H1 (cell line): ENCODE measurements at regions not wholly inside any gene's neighbourhood (a gene's known extent, or its start where the extent isn't known, plus 50 kb on each side); places are given as distances from the start of the nearest gene placed in this dataset.

Experiments used
- CTCF ChIA-PET: fragments of 300-600 bp; sonication (Branson Sonifier 250); formaldehyde crosslinking; loops from one replicate; lab custom pipeline; 2021; ENCODE audit not compliant: partially characterized antibody; lab: Charles Lee
- POLR2A ChIA-PET: fragments of 300-600 bp; sonication (Branson Sonifier 250); formaldehyde crosslinking; loops from one replicate; lab custom pipeline; 2021; ENCODE audit warnings: inconsistent platforms; ENCODE audit not compliant: partially characterized antibody; lab: Charles Lee
- DNase-seq, 2 experiments: peaks; one replicate each; pipeline versions ENCODE4 v3.0.0 to v3.0.0-alpha.2; 2010 to 2022; ENCODE audit warnings: low spot score in 2 of 2, low read depth in 1 of 2, mixed read lengths in 1 of 2
- FAIRE-seq: peaks from 2 replicates; lab custom pipeline; 2011; peaks lifted over from hg19 to GRCh38; lab: Jason Lieb, UNC
- H2AFZ ChIP-seq: 2 replicates; pipeline ENCODE4 v1.8.1; 2012; ENCODE audit warnings: low read length, inconsistent platforms
- H2AK5ac ChIP-seq: 2 replicates; pipeline ENCODE4 v1.6.1; 2013; ENCODE audit warnings: low read depth, low read length
- H2BK120ac ChIP-seq: replicated peaks from 2 replicates; pipeline ENCODE3; 2013; ENCODE audit warnings: low read depth, low read length, inconsistent platforms
- H2BK12ac ChIP-seq: 2 replicates; pipeline ENCODE4 v1.6.1; 2013; ENCODE audit warnings: low read depth, low read length
- H2BK15ac ChIP-seq: 2 replicates; pipeline ENCODE4 v1.6.1; 2013; ENCODE audit warnings: low read length
- H2BK20ac ChIP-seq: 2 replicates; pipeline ENCODE4 v1.6.1; 2013; ENCODE audit warnings: low read length
- H2BK5ac ChIP-seq: 2 replicates; pipeline ENCODE4 v1.6.1; 2013; ENCODE audit warnings: low read depth, low read length
- H3K14ac ChIP-seq: 2 replicates; pipeline ENCODE4 v1.6.1; 2013; ENCODE audit warnings: inconsistent platforms; ENCODE audit not compliant: insufficient read length
- H3K18ac ChIP-seq: 2 replicates; pipeline ENCODE4 v1.6.1; 2013; ENCODE audit warnings: low read length; ENCODE audit errors: extremely low read depth
- H3K23ac ChIP-seq: 2 replicates; pipeline ENCODE4 v1.6.1; 2013; ENCODE audit warnings: inconsistent platforms; ENCODE audit not compliant: insufficient read length
- H3K23me2 ChIP-seq: 2 replicates; pipeline ENCODE4 v1.6.1; 2013; ENCODE audit warnings: low read depth, low read length
- H3K27ac ChIP-seq: 2 replicates; pipeline ENCODE4 v1.6.1; 2011; ENCODE audit warnings: low read depth, low read length, inconsistent platforms
- H3K27me3 ChIP-seq, 4 experiments: replicated peaks in 1 of 4; 1 replicate in 1 of 4; 2 replicates in 3 of 4; pipeline versions ENCODE4 v1.6.1 to v1.8.1; 2011 to 2013; ENCODE audit warnings: low read length in 3 of 4, mild to moderate bottlenecking in 3 of 4, inconsistent platforms in 2 of 4, mixed read lengths in 2 of 4, moderate library complexity in 1 of 4; ENCODE audit not compliant: control insufficient read depth in 3 of 4, insufficient read depth in 3 of 4; ENCODE audit errors: extremely low read depth in 1 of 4
- H3K36me3 ChIP-seq, 4 experiments: 2 replicates each; pipeline versions ENCODE4 v1.6.1 to v1.8.1; 2011 to 2013; ENCODE audit warnings: mild to moderate bottlenecking in 4 of 4, low read length in 3 of 4, moderate library complexity in 2 of 4, control low read depth in 1 of 4, inconsistent platforms in 1 of 4; ENCODE audit not compliant: insufficient read depth in 4 of 4, control insufficient read depth in 2 of 4
- H3K4ac ChIP-seq: replicated peaks from 2 replicates; pipeline ENCODE3; 2013; ENCODE audit warnings: low read length, low read depth, mixed read lengths, inconsistent platforms; ENCODE audit not compliant: insufficient read length
- H3K4me1 ChIP-seq, 4 experiments: replicated peaks in 1 of 4; 1 replicate in 1 of 4; 2 replicates in 3 of 4; pipeline versions ENCODE4 v1.6.1 to v1.8.1; 2011 to 2013; ENCODE audit warnings: low read length in 3 of 4, inconsistent platforms in 2 of 4, mixed read lengths in 1 of 4; ENCODE audit not compliant: insufficient read depth in 4 of 4, control insufficient read depth in 3 of 4
- H3K4me2 ChIP-seq, 2 experiments: 2 replicates each; pipeline versions ENCODE4 v1.6.1 to v1.8.1; 2011 to 2013; ENCODE audit warnings: low read depth in 2 of 2, low read length in 2 of 2, control low read depth in 1 of 2, inconsistent platforms in 1 of 2, mild to moderate bottlenecking in 1 of 2; ENCODE audit not compliant: insufficient read depth in 1 of 2
- H3K4me3 ChIP-seq, 4 experiments: fragments of 200-600, 300-600 bp in 1 of 4; sonication (generic), shearing (Covaris generic), sonication (Bioruptor Twin) in 1 of 4; 2 replicates each; pipeline versions ENCODE4 v1.5.1 to v1.8.1; 2011 to 2016; ENCODE audit warnings: low read length in 4 of 4, low read depth in 3 of 4, control low read depth in 2 of 4, inconsistent platforms in 2 of 4, mild to moderate bottlenecking in 2 of 4, mixed read lengths in 1 of 4, moderate library complexity in 1 of 4; ENCODE audit not compliant: insufficient read depth in 2 of 4; ENCODE audit errors: extremely low read depth in 1 of 4
- H3K56ac ChIP-seq: replicated peaks from 2 replicates; pipeline ENCODE3; 2013; ENCODE audit warnings: low read depth, mild to moderate bottlenecking, mixed read lengths, low read length, inconsistent platforms; ENCODE audit not compliant: insufficient read length
- H3K79me1 ChIP-seq: 2 replicates; pipeline ENCODE4 v1.6.1; 2013; ENCODE audit warnings: low read depth, low read length, control low read depth
- H3K79me2 ChIP-seq, 2 experiments: 2 replicates each; pipeline versions ENCODE4 v1.6.1 to v1.8.1; 2012 to 2013; ENCODE audit warnings: low read length in 2 of 2, mild to moderate bottlenecking in 2 of 2, inconsistent platforms in 1 of 2; ENCODE audit not compliant: insufficient read depth in 2 of 2, control insufficient read depth in 1 of 2
- H3K9ac ChIP-seq, 4 experiments: replicated peaks in 1 of 4; 1 replicate in 1 of 4; 2 replicates in 3 of 4; pipeline versions ENCODE4 v1.6.1 to v1.8.1; 2011 to 2013; ENCODE audit warnings: low read depth in 3 of 4, low read length in 3 of 4, control low read depth in 2 of 4, mild to moderate bottlenecking in 2 of 4, moderate library complexity in 2 of 4, inconsistent platforms in 1 of 4; ENCODE audit errors: extremely low read depth in 1 of 4
- H3K9me3 ChIP-seq, 2 experiments: 2 replicates each; pipeline versions ENCODE4 v1.6.1 to v1.8.1; 2012 to 2013; ENCODE audit warnings: mild to moderate bottlenecking in 2 of 2, moderate library complexity in 2 of 2, control low read depth in 1 of 2, inconsistent platforms in 1 of 2, low read depth in 1 of 2, low read length in 1 of 2, mixed read lengths in 1 of 2; ENCODE audit not compliant: insufficient read depth in 2 of 2
- H4K20me1 ChIP-seq, 2 experiments: replicated peaks in 1 of 2; 2 replicates each; pipeline versions ENCODE3 to v1.8.1; 2011 to 2013; ENCODE audit warnings: inconsistent platforms in 2 of 2, low read length in 2 of 2, mild to moderate bottlenecking in 1 of 2; ENCODE audit not compliant: insufficient read depth in 2 of 2, control insufficient read depth in 1 of 2
- H4K5ac ChIP-seq: 2 replicates; pipeline ENCODE4 v1.6.1; 2013; ENCODE audit warnings: low read length, low read depth, mixed read lengths, inconsistent platforms; ENCODE audit not compliant: insufficient read length
- H4K8ac ChIP-seq: 2 replicates; pipeline ENCODE4 v1.8.0; 2013; ENCODE audit warnings: mild to moderate bottlenecking, moderate library complexity, low read length, inconsistent platforms; ENCODE audit not compliant: insufficient read depth; ENCODE audit errors: extremely low read depth
- H4K91ac ChIP-seq: replicated peaks from 2 replicates; pipeline ENCODE3; 2013; ENCODE audit warnings: low read length, mixed read lengths, inconsistent platforms; ENCODE audit not compliant: insufficient read length
- CBX8 ChIP-seq: fragments of 300-800, 300-1000 bp; sonication (generic); IDR thresholded peaks from 2 replicates; pipeline ENCODE4 v1.7.1; 2016; ENCODE audit warnings: low read depth, low read length, borderline replicate concordance
- CHD1 ChIP-seq: IDR thresholded peaks from 2 replicates; pipeline ENCODE4 v1.6.1; 2012; ENCODE audit warnings: low read depth, low read length, improper control_type of control experiment
- HDAC2 ChIP-seq, 2 experiments: fragments of 300-600 bp in 1 of 2; sonication (generic) in 1 of 2; IDR thresholded peaks; 2 replicates each; pipeline ENCODE4 v1.6.1; 2011 to 2012; ENCODE audit warnings: low read depth in 2 of 2, low read length in 2 of 2, mild to moderate bottlenecking in 2 of 2, moderate library complexity in 2 of 2, borderline replicate concordance in 1 of 2, inconsistent platforms in 1 of 2
- KDM4A ChIP-seq: IDR thresholded peaks from one replicate; pipeline ENCODE4 v1.7.1; 2012; ENCODE audit warnings: low read depth, mild to moderate bottlenecking, moderate library complexity, low read length, inconsistent platforms; ENCODE audit not compliant: severe bottlenecking
- POU5F1 ChIP-seq: IDR thresholded peaks from 2 replicates; pipeline ENCODE4 v1.6.1; 2011; ENCODE audit warnings: low read depth, mild to moderate bottlenecking, low read length, moderate library complexity
- RNF2 ChIP-seq: fragments of 200-900, 300-1000 bp; sonication (generic); IDR thresholded peaks from 2 replicates; pipeline ENCODE4 v1.7.1; 2016; ENCODE audit warnings: borderline replicate concordance, low read depth, mild to moderate bottlenecking, antibody characterized with exemption, low read length; ENCODE audit not compliant: poor library complexity, severe bottlenecking; ENCODE audit errors: missing control alignments
- RXRA ChIP-seq: IDR thresholded peaks from 2 replicates; pipeline ENCODE4 v1.6.1; 2011; ENCODE audit warnings: low read depth, mild to moderate bottlenecking, low read length, moderate library complexity; ENCODE audit not compliant: insufficient read depth
- SRF ChIP-seq: IDR thresholded peaks from 2 replicates; pipeline ENCODE4 v1.6.1; 2011; ENCODE audit warnings: mild to moderate bottlenecking, low read depth, low read length, moderate library complexity
- SUZ12 ChIP-seq: fragments of 200-600 bp; sonication (generic); IDR thresholded peaks from 2 replicates; pipeline ENCODE4 v1.6.1; 2012; ENCODE audit warnings: mild to moderate bottlenecking, inconsistent platforms, low read length, moderate library complexity, mixed read lengths
- TAF1 ChIP-seq: IDR thresholded peaks from 2 replicates; pipeline ENCODE4 v1.6.1; 2011; ENCODE audit warnings: mild to moderate bottlenecking, low read depth, low read length
- TBP ChIP-seq: IDR thresholded peaks from 2 replicates; pipeline ENCODE4 v1.6.1; 2011; ENCODE audit warnings: low read depth, low read length, improper control_type of control experiment
- WGBS, 2 experiments: shearing (Covaris generic) in 1 of 2; methylation state at CpG; one replicate each; pipeline versions ENCODE4 v1.1.6 to v1.1.7; 2013 to 2015; ENCODE audit warnings: low lambda C conversion rate in 2 of 2, mixed read lengths in 2 of 2, inconsistent platforms in 1 of 2, low coverage in 1 of 2, missing lambda C conversion rate in 1 of 2; ENCODE audit not compliant: insufficient replicate concordance in 2 of 2, insufficient coverage in 1 of 2, insufficient read length in 1 of 2; ENCODE audit errors: extremely low coverage in 1 of 2, missing lambda C conversion rate in 1 of 2; 5-methylcytosine and 5-hydroxymethylcytosine counted together
- TF ChIP-seq, protein P1 (sequence below): IDR thresholded peaks from 2 replicates; pipeline ENCODE4 v1.6.1; 2012; ENCODE audit warnings: inconsistent platforms

DNA sequence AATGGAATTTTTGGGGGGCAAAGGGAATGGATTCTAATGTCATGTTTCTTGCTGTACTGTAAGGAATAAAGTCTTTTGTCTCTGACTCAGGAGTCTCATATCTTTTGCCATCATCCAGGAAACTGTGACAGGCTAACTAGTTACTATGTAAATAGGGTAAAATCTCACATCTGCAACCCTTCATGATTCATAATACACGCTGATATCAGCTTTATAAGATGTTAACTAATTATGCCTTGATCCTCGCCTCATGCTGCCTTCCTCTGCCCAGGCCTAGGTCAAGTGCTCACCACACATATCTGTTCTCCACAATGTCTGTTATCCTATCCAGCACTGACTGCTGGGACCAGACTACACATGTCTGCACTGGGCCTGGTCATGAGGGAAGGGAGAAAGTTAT lies 81.3 kb upstream of the CXCL12 start (continued):
- TF ChIP-seq CHD1, result no peak
- TF ChIP-seq, all 59 proteins: peak for 0

DNA sequence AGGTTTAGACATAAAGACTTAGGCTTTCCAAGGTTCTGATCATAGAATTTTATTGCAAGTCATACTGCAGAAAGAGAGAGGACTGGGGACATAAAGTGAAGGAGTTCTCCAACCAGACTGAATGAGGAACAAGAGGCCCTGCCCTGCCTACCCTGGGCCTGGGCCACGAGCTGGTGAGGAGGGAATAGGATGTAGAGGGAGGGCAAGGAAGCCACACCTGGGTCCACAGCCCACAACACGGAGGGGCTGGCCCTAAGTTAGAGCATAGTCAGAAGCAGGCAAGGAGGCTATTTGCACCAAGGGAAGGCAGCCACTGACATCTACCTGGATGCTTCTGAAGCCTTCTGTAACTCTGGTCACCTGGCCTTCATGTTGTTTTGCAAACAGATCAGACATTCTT lies 82.2 kb upstream of the CXCL12 start:
- Histone ChIP-seq H3K9me3 (no peaks in the 10 kb centered on the region), H3K23me2 (no peaks in the 10 kb centered on the region), H3K4me1 (no peaks in the 10 kb centered on the region)
- TF ChIP-seq RXRA (no peak), POU5F1 (no peak), HDAC2 (IDR thresholded peaks at IDR 0.05; ENCODE audit: borderline replicate concordance in 1 of 2, low read depth in 2 of 2, low read length in 2 of 2) (no peak), KDM4A (no peak), SUZ12 (no peak), RNF2 (no peak), SRF (no peak), TBP (no peak), TAF1 (no peak), CBX8 (no peak)
- TF ChIP-seq, protein P1, sequence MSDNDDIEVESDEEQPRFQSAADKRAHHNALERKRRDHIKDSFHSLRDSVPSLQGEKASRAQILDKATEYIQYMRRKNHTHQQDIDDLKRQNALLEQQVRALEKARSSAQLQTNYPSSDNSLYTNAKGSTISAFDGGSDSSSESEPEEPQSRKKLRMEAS, result no peak
- TF ChIP-seq, all 59 proteins: peak for 0
- H2BK5ac ChIP-seq, result no peak overlapping the region
- H2AK5ac ChIP-seq, result no peak overlapping the region
- no peak overlapping the region for H3K4me2 ChIP-seq
- no peak overlapping the region for H2BK15ac ChIP-seq
- DNase-seq (no peak), FAIRE-seq (no peak)
- CTCF ChIA-PET, result no interaction called here
- no peak overlapping the region for H4K5ac ChIP-seq
- H2BK20ac ChIP-seq, result no peak overlapping the region
- no peak overlapping the region for H3K9ac ChIP-seq
- no peaks in the 10 kb centered on the region for H3K27me3 ChIP-seq
- H3K4me3 ChIP-seq, result no peak overlapping the region
- H3K27ac ChIP-seq, result no peak overlapping the region
- 82% methylated on average over 2 of the region's 2 CpGs; no CpG with 5 or more reads in 1 of the 2 experiments for WGBS, 2 experiments
- no peak overlapping the region for H2BK12ac ChIP-seq
- POLR2A ChIA-PET, result no interaction called here
- H3K36me3 ChIP-seq, result no peaks in the 10 kb centered on the region
- no peak overlapping the region for H3K4ac ChIP-seq
- no peak overlapping the region for H3K14ac ChIP-seq
- no peak overlapping the region for H4K91ac ChIP-seq
- no peak overlapping the region for H2BK120ac ChIP-seq
- no peak overlapping the region for H3K18ac ChIP-seq
- no peaks in the 10 kb centered on the region for H3K79me1 ChIP-seq
- H3K23ac ChIP-seq, result no peak overlapping the region
- H4K8ac ChIP-seq, result no peak overlapping the region
- H3K79me2 ChIP-seq, result no peaks in the 10 kb centered on the region
- no peak overlapping the region for H2AFZ ChIP-seq
- H4K20me1 ChIP-seq, result no peaks in the 10 kb centered on the region
- H3K56ac ChIP-seq, result no peak overlapping the region
